Suppressor macrophage treated with lipopolysaccharide for 1 hour (primary cell): ENCODE measurements at regions not wholly inside any gene's neighbourhood (a gene's known extent, or its start where the extent isn't known, plus 50 kb on each side); places are given as distances from the start of the nearest gene placed in this dataset.

Experiments
- DNase-seq, 3 donors: peaks; one replicate each; pipeline ENCODE4 v3.0.0-alpha.2; 2020 to 2022

- DNase-seq, result no peak
These were observed 64.9 kb upstream of the FZD8 start for GRCh38 chr10:35706959-35707358.

DNA sequence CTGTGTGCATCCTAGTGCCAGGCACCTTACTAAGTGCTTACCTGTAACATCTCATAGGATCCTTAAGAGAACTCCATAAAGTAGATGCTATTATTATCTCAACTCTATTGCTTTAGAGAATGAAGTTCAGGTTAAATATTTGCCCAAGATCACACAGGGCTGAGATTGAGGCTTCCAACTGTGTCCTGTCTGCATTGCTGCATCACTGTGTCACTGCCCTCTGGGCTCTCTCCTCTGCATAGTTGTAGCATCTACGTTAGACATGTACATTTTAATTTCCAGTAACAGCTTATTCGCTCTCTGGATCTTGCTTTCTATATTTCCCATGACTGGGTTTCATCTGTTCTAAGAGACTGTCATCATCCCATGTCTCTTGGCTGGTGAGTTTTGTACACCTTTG lies 63.6 kb upstream of the FZD8 start:
- no peak for DNase-seq

DNA sequence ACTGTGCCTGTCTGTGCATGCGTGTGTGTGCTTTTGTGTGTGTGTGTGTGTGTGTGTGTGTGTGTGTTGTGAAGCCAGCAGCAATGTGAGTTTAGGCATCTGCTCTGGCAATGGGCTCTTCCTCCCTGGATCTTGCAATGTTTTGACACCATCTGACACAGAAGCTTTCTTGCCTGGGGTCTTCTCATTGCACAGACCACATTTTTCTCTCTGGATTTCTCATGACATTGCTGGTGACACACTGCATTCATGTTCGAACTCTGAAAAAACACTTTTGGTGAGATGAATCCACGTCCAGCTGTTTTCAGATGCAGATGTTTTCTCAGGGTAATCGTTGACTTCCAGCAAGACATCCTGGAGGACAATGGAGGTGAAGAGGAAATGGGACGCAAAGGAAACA lies 63.0 kb upstream of the FZD8 start:
- DNase-seq, result no peak

- no peak for DNase-seq
These were observed 62.3 kb upstream of the FZD8 start for GRCh38 chr10:35704401-35704800.

- no peak for DNase-seq
These were observed 58.4 kb upstream of the FZD8 start for GRCh38 chr10:35700487-35700882.

- no peak for DNase-seq
These were observed 57.9 kb upstream of the FZD8 start for GRCh38 chr10:35699848-35700486.

GRCh38 chr10:35696392-35697287 lies 54.5 kb upstream of the FZD8 start:
- no peak for DNase-seq

DNA sequence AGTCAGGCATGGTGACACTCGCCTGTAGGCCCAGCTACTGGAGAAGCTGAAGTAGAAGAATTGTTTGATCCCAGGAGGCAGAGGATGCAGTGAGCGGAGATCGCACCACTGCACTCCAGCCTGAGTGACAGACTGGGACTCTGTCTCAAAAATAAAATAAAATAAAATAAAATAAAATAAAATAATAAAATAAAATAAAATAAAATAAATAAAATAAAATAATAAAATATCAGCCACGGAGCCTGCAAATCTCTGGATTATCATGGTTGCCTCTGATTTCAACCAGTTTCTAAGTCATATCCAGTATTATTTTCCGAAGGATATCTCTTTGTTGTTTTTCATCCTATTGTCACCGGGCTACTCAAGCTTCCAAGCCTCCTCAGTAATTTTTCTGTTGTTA lies 51.7 kb upstream of the FZD8 start:
- no peak for DNase-seq
